ENCODE measurements at regions not wholly inside any gene's neighbourhood (a gene's known extent, or its start where the extent isn't known, plus 50 kb on each side); places are given as distances from the start of the nearest gene placed in this dataset.

GRCh38 chr2:105635564-105635963, 109.1 kb upstream of the NCK2 start (continued):
- TF ChIP-seq, protein P1, sequence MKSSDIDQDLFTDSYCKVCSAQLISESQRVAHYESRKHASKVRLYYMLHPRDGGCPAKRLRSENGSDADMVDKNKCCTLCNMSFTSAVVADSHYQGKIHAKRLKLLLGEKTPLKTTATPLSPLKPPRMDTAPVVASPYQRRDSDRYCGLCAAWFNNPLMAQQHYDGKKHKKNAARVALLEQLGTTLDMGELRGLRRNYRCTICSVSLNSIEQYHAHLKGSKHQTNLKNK (CRISPR knock-in tag; IDR thresholded peaks at IDR 0.05): no peak
- TF ChIP-seq HMGA2 (CRISPR knock-in tag; IDR thresholded peaks at IDR 0.05) (no peak), TEAD4 (CRISPR knock-in tag; IDR thresholded peaks at IDR 0.05) (no peak)
- TF ChIP-seq, protein P2, sequence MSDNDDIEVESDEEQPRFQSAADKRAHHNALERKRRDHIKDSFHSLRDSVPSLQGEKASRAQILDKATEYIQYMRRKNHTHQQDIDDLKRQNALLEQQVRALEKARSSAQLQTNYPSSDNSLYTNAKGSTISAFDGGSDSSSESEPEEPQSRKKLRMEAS (CRISPR knock-in tag; IDR thresholded peaks at IDR 0.05): no peak

DNA sequence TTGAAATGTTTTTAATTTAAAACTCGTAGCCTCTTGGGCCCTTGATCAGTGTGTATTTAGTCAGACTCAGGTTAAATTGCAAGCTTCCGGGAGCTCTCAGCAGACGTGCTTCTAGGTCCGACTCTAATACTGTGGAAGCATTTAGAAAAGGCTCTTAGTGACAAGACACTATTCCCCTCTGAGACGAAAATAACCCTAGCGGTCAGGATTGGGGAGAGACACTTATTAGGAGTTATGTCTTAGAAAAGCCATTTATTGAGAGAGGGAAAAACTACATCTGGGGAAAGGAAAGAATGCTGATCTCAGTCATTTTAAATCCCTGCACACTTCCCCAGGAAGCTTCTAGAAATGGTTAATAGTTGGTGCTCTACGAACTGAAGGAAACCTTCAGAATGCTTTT, 110.5 kb upstream of the NCK2 start:
- POLR2A ChIA-PET: no interaction called here
- ATAC-seq: peak; percentile 64
- no peak overlapping the region for H3K4me3 Mint-ChIP-seq

DNA sequence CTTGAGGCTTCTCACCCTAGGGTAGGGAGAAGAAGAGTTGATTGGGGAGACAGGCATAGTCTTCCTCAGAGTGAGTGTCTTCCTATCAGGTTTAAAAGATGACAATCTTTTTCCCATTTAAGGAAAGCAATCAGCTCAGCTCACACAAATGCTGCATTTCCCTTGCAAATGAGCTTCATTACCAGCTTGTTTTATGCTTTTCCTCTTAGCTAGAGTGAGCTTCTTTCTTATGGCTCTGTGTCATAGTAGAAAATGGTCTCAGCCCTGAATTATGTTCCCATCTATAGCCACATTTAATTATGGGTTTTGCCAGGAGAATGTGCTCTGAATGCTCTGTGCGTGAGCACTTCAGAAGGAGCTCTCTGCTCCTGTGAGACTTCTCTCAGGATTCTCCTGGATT, 112.8 kb upstream of the NCK2 start:
- ATAC-seq: no peak
- H3K9me3 Mint-ChIP-seq: peaks cover 13% of the 10 kb centered on the region
- DNase-seq (ENCODE audit: low spot score): no peak
- H3K27ac Mint-ChIP-seq: no peak overlapping the region
- CTCF ChIA-PET: interaction anchor here (0.5 kb wide), 1 partner anchor 95 kb away, joined by 4 read pairs; no protein-coding TSS in a partner anchor
- POLR2A ChIA-PET: no interaction called here
- peaks cover 42% of the 10 kb centered on the region for H3K4me1 Mint-ChIP-seq
- H3K36me3 Mint-ChIP-seq: peaks cover 3% of the 10 kb centered on the region
- no peak for TF ChIP-seq FOXP1 (CRISPR knock-in tag; IDR thresholded peaks at IDR 0.05; ENCODE audit: borderline replicate concordance)
- TF ChIP-seq JUN (CRISPR knock-in tag; IDR thresholded peaks at IDR 0.05): no peak
- TF ChIP-seq ZNF512 (CRISPR knock-in tag; IDR thresholded peaks at IDR 0.05; ENCODE audit: borderline replicate concordance): no peak
- TF ChIP-seq CBFB (CRISPR knock-in tag; IDR thresholded peaks at IDR 0.05; ENCODE audit: low read depth): no peak
- no peak for TF ChIP-seq RELA (CRISPR knock-in tag; IDR thresholded peaks at IDR 0.05; ENCODE audit: borderline replicate concordance)
- TF ChIP-seq, protein P1 (CRISPR knock-in tag; IDR thresholded peaks at IDR 0.05): no peak
- no peak for TF ChIP-seq PRRX2 (CRISPR knock-in tag; IDR thresholded peaks at IDR 0.05)
- no peak for TF ChIP-seq ZNF281 (CRISPR knock-in tag; IDR thresholded peaks at IDR 0.05)
- TF ChIP-seq ZNF232 (CRISPR knock-in tag; IDR thresholded peaks at IDR 0.05): no peak
- TF ChIP-seq TEAD4 (CRISPR knock-in tag; IDR thresholded peaks at IDR 0.05): no peak
- no peak for TF ChIP-seq ZNF138 (CRISPR knock-in tag; conservative IDR thresholded peaks at IDR 0.05)
- TF ChIP-seq, protein P3, sequence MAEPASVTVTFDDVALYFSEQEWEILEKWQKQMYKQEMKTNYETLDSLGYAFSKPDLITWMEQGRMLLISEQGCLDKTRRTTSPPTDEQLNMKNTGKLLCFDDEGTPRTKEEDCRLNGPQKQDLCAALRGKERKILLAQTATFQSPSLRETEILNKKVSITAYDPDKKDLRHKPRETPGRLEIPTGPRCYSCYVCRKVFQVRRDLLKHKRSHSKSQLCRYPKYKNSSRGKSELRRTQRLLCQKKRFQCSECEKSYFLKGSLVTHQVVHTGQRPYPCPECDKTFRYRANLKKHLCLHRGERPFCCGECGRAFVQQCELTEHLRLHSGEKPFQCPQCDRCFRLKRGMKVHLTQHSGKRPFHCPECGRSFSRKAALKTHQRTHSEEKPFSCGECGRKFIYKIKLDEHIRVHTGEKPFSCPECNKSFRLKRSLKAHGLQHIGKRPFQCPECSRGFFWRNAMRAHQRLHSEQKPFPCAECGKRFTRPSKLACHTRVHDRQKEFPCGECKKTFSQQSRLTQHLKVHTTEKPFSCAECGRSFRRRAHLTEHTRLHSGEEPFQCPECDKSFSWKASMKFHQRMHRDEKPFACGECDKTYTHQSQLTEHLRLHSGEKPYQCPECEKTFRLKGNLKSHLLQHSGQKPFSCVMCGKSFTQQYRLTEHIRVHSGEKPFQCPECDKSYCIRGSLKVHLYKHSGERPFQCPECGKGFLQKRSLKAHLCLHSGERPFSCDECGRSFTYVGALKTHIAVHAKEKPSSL (CRISPR knock-in tag; conservative IDR thresholded peaks at IDR 0.05): no peak
- no peak for TF ChIP-seq MYBL2 (CRISPR knock-in tag; IDR thresholded peaks at IDR 0.05)
- no peak for TF ChIP-seq ZNF121 (CRISPR knock-in tag; IDR thresholded peaks at IDR 0.05)
- TF ChIP-seq USF2 (CRISPR knock-in tag; IDR thresholded peaks at IDR 0.05): no peak
- TF ChIP-seq NFATC4 (CRISPR knock-in tag; IDR thresholded peaks at IDR 0.05): no peak
- TF ChIP-seq, protein P2 (CRISPR knock-in tag; IDR thresholded peaks at IDR 0.05): no peak
- TF ChIP-seq ZBTB21 (CRISPR knock-in tag; IDR thresholded peaks at IDR 0.05; ENCODE audit: borderline replicate concordance): no peak
- TF ChIP-seq SOX15 (CRISPR knock-in tag; IDR thresholded peaks at IDR 0.05): no peak
- no peaks in the 10 kb centered on the region; the same call in 1 of the 2 replicates for H3K27me3 Mint-ChIP-seq (ENCODE audit: low read depth)
- H3K4me3 Mint-ChIP-seq: no peak overlapping the region

More for the DNA sequence above, 110.5 kb upstream of the NCK2 start:
- no peak for DNase-seq (ENCODE audit: low spot score)
- peaks cover 41% of the 10 kb centered on the region for H3K4me1 Mint-ChIP-seq
- no peaks in the 10 kb centered on the region; the same call in 1 of the 2 replicates for H3K27me3 Mint-ChIP-seq (ENCODE audit: low read depth)
- H3K9me3 Mint-ChIP-seq: no peaks in the 10 kb centered on the region
- H3K27ac Mint-ChIP-seq: no peak overlapping the region
- H3K36me3 Mint-ChIP-seq: no peaks in the 10 kb centered on the region
- TF ChIP-seq NR3C1 (CRISPR knock-in tag; conservative IDR thresholded peaks at IDR 0.05; ENCODE audit: low read depth): no peak
- no peak for TF ChIP-seq GABPB1 (CRISPR knock-in tag; IDR thresholded peaks at IDR 0.05)
- no peak for TF ChIP-seq ETV6 (CRISPR knock-in tag; IDR thresholded peaks at IDR 0.05)
- TF ChIP-seq MXD4 (CRISPR knock-in tag; IDR thresholded peaks at IDR 0.05; ENCODE audit: borderline replicate concordance): no peak
- CTCF ChIA-PET: no interaction called here

All from WTC11 (cell line).